Kidney epithelial cell (primary cell): ENCODE measurements at regions not wholly inside any gene's neighbourhood (a gene's known extent, or its start where the extent isn't known, plus 50 kb on each side); places are given as distances from the start of the nearest gene placed in this dataset.
"Not testable (repeated sequence)": the region's sequence is repeated elsewhere in the genome, so short reads cannot be mapped to it uniquely, and the experiment has no call there.

Source experiments
- DNase-seq: peaks from one replicate; pipeline ENCODE4 v3.0.0-alpha.2; 2010; ENCODE audit warnings: low read depth
- H3K27me3 ChIP-seq: 2 replicates; pipeline ENCODE4 v1.6.0; 2011; ENCODE audit warnings: low read length; ENCODE audit not compliant: control insufficient read depth, insufficient read depth
- H3K36me3 ChIP-seq: 2 replicates; pipeline ENCODE4 v1.5.1; 2011; ENCODE audit warnings: low read length; ENCODE audit not compliant: control insufficient read depth, insufficient read depth
- H3K4me3 ChIP-seq: 2 replicates; pipeline ENCODE4 v1.5.1; 2011; ENCODE audit warnings: low read depth, mild to moderate bottlenecking, control low read depth, low read length
- TF ChIP-seq, protein P1 (sequence below): IDR thresholded peaks from 2 replicates; pipeline ENCODE4 v1.5.1; 2011; ENCODE audit warnings: mild to moderate bottlenecking, moderate library complexity, low read length, control low read depth, inconsistent platforms; ENCODE audit not compliant: insufficient read depth, poor library complexity, severe bottlenecking

DNA sequence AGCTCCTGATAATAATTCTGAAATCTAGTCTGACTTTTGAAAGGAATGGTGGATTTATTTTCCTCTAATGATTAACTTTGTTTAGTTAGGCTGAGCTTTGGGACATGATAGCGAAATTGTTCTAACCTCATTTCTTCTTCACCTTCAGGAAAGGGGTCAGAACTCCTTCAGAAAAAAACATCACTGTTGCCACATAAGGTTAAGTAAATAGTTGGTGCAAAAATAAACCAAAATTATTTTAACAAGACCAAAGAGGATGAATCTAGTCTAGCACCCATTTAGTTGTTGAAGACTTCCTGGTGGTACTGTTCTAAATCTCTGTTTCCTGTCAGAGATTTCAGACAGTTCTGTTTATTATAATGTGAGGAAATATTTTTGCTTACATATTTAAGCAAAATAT is 379.8 kb downstream of the UTRN start:
- no peak for DNase-seq
- Histone ChIP-seq H3K27me3 (no peaks in the 10 kb centered on the region), H3K4me3 (no peak overlapping the region), H3K36me3 (no peaks in the 10 kb centered on the region)
- TF ChIP-seq, protein P1, sequence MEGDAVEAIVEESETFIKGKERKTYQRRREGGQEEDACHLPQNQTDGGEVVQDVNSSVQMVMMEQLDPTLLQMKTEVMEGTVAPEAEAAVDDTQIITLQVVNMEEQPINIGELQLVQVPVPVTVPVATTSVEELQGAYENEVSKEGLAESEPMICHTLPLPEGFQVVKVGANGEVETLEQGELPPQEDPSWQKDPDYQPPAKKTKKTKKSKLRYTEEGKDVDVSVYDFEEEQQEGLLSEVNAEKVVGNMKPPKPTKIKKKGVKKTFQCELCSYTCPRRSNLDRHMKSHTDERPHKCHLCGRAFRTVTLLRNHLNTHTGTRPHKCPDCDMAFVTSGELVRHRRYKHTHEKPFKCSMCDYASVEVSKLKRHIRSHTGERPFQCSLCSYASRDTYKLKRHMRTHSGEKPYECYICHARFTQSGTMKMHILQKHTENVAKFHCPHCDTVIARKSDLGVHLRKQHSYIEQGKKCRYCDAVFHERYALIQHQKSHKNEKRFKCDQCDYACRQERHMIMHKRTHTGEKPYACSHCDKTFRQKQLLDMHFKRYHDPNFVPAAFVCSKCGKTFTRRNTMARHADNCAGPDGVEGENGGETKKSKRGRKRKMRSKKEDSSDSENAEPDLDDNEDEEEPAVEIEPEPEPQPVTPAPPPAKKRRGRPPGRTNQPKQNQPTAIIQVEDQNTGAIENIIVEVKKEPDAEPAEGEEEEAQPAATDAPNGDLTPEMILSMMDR: no peak

DNA sequence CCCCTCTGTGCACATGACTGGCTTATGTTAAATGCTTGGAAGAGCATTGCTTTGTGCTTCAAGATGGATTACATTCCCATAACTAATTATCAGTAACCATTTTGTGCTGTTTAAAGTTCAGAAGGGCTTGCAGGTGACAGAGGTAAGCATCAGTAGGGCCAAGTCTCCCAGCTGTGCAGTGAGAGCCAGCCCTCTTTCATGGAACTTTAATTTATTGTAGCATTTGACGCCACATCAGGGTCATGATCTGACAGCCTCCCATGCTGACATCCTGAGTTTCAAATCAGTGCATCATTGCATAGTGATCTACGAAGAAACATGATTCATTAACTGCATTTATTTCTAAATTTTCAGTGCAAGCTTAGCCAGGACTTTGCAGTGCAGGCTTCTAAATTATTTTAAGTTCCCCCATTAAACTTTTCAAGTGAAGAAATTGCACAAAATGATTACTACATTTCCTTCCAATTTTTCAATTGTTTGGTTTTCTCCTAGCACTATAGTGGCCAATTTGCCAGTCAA is 380.9 kb downstream of the UTRN start:
- no peaks in the 10 kb centered on the region for H3K36me3 ChIP-seq
- no peak for DNase-seq
- H3K4me3 ChIP-seq: no peak overlapping the region
- no peaks in the 10 kb centered on the region for H3K27me3 ChIP-seq
- TF ChIP-seq, protein P1: no peak

DNA sequence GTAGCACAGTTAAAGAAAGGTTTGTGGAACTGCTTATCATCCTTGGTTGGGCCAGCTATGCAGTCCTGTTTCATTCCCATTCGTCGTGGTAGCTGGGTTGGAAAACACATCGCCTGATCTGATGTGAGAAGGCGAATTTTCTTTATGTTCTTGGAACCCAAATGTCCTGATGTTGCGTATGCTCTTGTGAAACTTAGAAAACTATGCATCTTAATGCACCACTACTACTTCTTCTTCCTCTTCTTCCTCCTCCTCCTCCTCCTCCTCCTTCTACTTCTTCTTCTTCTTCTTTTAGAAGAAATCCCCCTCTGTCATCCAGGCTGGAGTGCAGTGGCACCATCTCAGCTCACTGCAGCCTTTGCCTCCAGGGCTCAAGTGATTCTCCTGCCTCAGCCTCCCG is 381.6 kb downstream of the UTRN start:
- Histone ChIP-seq H3K36me3 (no peaks in the 10 kb centered on the region), H3K27me3 (no peaks in the 10 kb centered on the region), H3K4me3 (no peak overlapping the region)
- TF ChIP-seq, protein P1: no peak
- DNase-seq: no peak

DNA sequence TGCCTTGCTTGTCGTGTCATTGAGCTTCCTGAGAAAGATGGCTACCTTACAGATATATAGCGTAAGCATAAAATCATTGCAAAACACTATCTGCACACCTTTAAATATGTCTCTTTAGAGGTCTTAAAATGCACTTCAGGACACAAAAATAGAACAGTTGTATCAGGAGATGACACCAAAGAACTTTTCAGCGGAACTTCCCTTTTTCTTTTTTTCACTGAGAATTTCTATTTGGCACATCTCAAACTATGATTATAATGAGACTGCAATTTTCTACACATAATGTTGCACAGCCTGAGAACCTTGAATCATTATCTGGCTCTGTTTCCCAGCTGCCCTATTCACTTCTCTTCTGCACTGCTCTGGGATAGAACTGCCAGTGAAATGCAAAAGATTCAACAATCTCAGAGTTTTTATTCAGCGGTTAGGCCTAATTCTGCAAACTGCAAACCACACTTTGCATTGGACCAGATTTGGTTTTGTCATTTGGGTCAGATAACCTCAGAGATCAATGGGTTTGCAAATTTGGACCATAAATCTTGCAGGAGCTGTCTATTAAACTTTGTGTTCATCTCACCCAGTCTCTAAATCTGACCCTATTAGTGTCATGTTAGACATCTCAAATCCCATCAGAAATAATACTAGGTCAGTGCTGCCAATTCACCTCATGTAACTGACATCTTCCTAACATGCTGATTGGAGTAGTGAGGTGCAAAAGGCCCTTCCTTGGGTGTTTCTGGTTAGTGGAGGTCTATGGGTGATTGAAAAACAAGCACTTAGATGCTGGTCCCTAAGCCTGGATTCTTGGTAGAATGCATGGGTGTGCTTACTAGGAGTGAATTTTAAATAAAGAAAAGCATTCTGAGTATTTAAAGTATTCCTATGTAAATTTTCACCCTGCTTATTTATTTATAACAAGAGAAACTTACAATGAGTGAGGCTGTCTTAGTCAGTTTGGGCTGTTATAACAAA is 382.7 kb downstream of the UTRN start:
- Histone ChIP-seq H3K27me3 (no peaks in the 10 kb centered on the region), H3K4me3 (no peak overlapping the region), H3K36me3 (no peaks in the 10 kb centered on the region)
- DNase-seq: no peak
- TF ChIP-seq, protein P1: no peak

DNA sequence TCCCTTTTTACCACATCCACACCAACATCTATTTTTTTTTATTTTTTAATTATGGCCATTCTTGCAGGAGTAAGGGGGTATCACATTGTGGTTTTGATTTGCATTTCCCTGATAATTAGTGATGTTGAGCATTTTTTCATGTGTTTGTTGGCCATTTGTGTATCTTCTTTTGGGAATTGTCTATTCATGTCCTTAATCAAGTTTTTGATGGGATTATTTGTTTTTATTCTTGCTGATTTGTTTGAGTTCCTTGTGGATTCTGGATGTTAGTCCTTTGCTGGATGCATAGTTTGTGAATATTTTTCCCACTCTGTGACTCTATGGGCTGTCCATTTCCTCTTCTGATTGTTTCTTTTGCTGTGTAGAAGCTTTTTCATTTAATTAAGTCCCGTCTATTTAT is 385.1 kb downstream of the UTRN start:
- H3K27me3 ChIP-seq, DNase-seq, H3K4me3 ChIP-seq, H3K36me3 ChIP-seq: not testable (repeated sequence)

DNA sequence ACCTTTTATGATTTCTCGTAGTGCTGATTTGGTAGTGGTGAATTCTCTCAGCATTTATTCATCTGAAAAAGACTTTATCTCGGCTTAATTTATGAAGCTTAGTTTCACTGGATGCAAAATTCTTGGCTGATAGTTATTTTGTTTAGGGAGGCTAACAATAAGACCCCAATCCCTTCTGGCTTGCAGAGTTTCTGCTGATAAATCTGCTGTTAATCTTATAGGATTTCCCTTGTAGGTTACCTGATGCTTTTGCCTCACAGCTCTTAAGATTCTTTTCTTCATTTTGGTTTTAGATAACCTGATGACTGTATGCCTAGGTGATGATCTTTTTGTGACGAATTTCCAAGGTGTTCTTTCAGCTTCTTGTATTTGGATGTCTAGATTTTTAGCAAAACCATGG is 388.7 kb downstream of the UTRN start:
- Histone ChIP-seq H3K36me3 (no peaks in the 10 kb centered on the region), H3K4me3 (no peak overlapping the region), H3K27me3 (no peaks in the 10 kb centered on the region)
- TF ChIP-seq, protein P1: no peak
- no peak for DNase-seq
